ENCODE measurements at regions not wholly inside any gene's neighbourhood (a gene's known extent, or its start where the extent isn't known, plus 50 kb on each side); places are given as distances from the start of the nearest gene placed in this dataset.

- no peak for DNase-seq
Measured at GRCh38 chrX:5278908-5279307, 949.8 kb downstream of the NLGN4X start.

- no peak for DNase-seq
Measured at GRCh38 chrX:5265324-5265850, 963.3 kb downstream of the NLGN4X start.

GRCh38 chrX:5250106-5250505, 978.6 kb downstream of the NLGN4X start:
- no peak for DNase-seq

DNA sequence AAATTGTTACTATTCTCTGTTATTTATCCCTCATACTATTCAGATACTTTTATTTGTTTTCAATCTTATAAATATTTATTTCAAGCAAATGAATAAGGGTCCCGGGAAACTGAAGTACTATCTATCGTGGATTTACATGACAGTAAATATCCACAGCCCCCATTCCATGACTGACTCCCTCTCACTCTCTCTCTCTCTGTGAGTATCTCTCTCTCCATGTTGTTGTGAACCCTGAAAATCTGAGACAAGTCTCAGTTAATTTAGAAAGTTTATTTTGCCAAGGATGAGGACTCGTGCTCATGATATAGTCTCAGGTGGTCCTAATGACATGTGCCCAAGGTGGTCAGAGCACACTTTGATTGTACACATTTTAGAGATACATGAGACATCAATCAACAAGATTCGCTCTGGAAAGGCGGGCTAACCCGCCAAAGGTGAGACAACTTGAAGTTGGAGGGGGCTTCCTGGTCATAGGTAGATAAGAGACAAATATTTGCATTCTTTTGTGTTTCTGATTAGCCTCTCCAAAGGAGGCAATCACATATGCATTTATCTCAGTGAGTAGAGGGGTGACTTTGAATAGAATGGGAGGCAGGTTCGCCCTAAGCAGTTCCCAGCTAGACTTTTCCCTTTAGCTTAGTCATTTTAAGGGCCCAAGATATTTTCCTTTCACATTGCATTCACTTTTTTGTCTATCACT, 986.4 kb downstream of the NLGN4X start:
- DNase-seq: no peak

GRCh38 chrX:5236749-5237148, 991.9 kb downstream of the NLGN4X start:
- DNase-seq: no peak

GRCh38 chrX:5236096-5236495, 992.6 kb downstream of the NLGN4X start:
- DNase-seq: no peak

DNA sequence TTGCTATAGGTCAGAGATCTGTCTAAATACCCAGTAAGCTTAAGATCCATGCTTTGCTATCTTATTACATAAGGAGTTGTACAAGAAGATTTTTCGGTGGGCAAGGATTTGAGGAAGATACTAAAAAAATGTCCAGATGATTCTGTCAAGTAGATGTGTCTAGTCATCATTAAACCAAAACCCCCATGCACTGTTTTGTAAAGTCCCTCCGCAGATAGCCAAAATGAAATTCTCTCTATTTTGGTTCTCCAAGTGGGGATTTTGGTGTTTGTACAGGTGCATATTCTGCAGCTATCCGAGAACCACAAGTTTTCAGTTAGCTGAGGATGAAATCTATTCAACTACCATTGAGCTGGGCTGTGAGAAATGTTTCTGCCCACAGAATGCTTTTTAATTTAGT, 994.8 kb downstream of the NLGN4X start:
- DNase-seq: no peak

DNA sequence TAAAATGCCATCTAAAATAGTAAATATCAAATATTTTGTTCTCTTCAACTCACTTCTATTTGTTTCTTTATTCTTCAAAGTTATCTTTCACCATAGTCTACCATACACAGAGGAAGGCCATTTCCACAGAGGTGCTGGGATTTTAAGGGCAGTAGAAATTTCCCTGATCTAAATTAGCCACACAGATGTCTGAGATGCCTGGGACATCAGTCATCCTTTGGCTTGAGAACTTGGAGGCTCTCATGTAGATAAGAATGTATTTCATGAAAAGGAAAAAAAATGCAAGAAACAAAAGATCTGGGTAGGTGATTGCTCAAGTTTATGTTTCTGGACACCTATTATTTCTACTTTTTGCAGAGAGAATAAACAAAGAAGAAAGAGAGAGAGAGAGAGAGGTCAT, 1008.2 kb downstream of the NLGN4X start:
- no peak for DNase-seq

- DNase-seq: no peak
Measured at GRCh38 chrX:5194806-5195205, 1033.9 kb downstream of the NLGN4X start.

GRCh38 chrX:5180135-5180741, 1048.4 kb downstream of the NLGN4X start:
- no peak for DNase-seq

DNA sequence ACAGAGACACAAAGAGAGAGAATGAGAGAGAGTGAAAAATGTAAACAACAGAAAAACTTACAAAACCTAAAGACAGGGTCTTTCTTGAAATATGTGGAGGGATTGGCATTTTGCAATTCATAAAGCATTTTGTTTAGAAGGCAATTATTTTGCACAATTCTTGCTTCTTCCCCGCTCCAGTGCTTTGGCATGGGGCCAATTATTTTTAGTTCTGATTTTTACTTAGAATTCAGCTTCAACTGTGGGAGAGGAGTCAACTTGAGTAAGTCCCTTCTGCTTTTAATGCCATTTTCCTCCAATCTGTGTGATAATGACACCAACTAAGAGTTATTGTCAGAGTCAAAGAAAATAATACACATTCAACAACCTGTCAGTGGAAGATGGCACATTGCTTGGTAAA, 1051.9 kb downstream of the NLGN4X start:
- no peak for DNase-seq

GRCh38 chrX:5163663-5164062, 1065.0 kb downstream of the NLGN4X start:
- no peak for DNase-seq

- no peak for DNase-seq
Measured at GRCh38 chrX:5155301-5155700, 1073.4 kb downstream of the NLGN4X start.

GRCh38 chrX:5145957-5146356, 1082.7 kb downstream of the NLGN4X start:
- DNase-seq: no peak

- DNase-seq: no peak
Measured at GRCh38 chrX:5142644-5143043, 1086.0 kb downstream of the NLGN4X start.

- DNase-seq: no peak
Measured at GRCh38 chrX:5122181-5122678, 1106.4 kb downstream of the NLGN4X start.

DNA sequence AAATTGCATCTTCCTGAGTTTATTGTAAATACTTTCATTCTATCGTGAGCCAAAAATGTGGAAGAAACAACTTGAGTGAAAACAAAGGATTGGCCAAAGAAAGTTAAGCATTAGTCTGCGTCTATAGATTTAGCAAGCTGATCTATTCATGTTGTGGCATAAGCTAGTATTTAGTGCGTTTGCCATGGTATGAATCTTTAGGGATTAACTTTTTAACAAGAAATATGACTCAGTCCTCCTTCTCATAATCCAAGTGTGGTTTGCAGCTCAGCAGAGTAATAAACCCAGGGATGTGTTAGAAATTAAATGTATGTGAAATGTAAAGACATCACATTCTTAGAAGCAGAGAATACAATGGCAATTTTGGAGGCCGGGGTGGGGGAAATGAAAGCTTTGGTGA, 1110.9 kb downstream of the NLGN4X start:
- no peak for DNase-seq

DNA sequence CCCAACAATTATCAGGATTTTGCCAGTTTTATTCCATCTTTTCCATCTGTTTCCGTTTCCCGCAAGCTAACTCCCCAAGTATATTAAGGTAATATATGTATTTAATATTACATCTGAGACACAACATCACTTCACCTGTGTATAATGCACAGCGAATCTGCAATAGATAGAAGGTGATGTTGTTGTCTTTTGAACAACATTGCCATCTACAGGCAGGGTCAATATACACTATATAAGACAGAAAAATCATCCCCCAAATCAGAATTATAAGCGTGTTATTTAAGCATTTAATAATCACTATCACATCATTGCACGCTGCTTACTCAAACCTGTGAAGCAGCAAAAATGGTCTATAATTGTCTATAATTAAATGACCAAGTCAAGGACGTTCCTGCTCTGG, 1115.5 kb downstream of the NLGN4X start:
- no peak for DNase-seq

DNA sequence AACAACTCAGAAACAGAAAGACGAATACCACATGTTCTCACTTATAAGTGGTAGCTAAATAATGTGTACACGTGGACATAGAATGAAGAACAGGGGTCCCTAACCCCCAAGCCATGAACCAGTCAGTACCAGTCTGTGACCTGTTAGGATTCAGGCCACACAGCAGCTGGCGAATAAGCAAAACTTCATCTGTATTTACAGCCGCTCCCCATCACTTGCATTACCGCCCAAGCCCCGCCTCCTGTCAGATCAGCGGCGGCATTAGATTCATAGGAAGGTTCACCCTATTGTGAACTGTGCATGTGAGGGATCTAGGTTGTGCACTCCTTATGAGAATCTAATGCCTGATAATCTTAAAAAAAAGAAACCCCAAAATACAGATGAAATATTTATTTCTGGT, 1128.7 kb downstream of the NLGN4X start:
- no peak for DNase-seq

DNA sequence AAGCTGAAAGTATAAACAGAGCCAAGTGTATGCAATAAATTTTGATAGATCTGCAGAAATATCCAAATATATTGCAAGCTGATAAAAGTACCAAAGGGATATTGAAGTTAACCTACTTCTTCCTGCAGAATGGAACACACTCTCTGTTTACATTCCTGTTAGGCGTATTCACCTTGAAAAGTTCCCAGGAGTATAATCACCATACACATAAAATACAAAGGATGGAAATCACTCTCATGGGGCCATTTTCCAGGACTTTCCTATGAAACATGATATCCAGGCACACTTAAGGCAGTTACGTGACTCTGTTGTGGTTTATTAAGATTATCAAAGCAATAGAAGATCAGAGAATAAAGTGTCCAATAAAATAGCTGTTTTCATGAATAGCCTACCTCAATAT, 1142.3 kb downstream of the NLGN4X start:
- no peak for DNase-seq

GRCh38 chrX:5084279-5084678, 1144.4 kb downstream of the NLGN4X start:
- DNase-seq: no peak

- no peak for DNase-seq
Measured at GRCh38 chrX:5082705-5083104, 1146.0 kb downstream of the NLGN4X start.

GRCh38 chrX:5080791-5081190, 1147.9 kb downstream of the NLGN4X start:
- no peak for DNase-seq

GRCh38 chrX:5068550-5068949, 1160.1 kb downstream of the NLGN4X start:
- DNase-seq: no peak

GRCh38 chrX:5057786-5058185, 1170.9 kb downstream of the NLGN4X start:
- DNase-seq: no peak
